ENCODE measurements at regions not wholly inside any gene's neighbourhood (a gene's known extent, or its start where the extent isn't known, plus 50 kb on each side); places are given as distances from the start of the nearest gene placed in this dataset.
"Not testable (repeated sequence)": the region's sequence is repeated elsewhere in the genome, so short reads cannot be mapped to it uniquely, and the experiment has no call there.

- intact Hi-C loops (cut with DNase I; ENCODE audit: low total_unique reads); H3K27ac ChIP-seq; DNase-seq; H3K4me3 ChIP-seq; H3K36me3 ChIP-seq; H3K4me1 ChIP-seq; H3K27me3 ChIP-seq: not testable (repeated sequence)
- WGBS, 5 donors: 57 to 77% (median 65%) methylated on average over 5 of the region's 5 CpGs
- H3K9me3 ChIP-seq: peaks cover 9 to 82% (median 68%) of the 10 kb centered on the region in 4 donors
Observed at GRCh38 chr11:54797906-54798305, 91.3 kb downstream of the OR4A5 start.

DNA sequence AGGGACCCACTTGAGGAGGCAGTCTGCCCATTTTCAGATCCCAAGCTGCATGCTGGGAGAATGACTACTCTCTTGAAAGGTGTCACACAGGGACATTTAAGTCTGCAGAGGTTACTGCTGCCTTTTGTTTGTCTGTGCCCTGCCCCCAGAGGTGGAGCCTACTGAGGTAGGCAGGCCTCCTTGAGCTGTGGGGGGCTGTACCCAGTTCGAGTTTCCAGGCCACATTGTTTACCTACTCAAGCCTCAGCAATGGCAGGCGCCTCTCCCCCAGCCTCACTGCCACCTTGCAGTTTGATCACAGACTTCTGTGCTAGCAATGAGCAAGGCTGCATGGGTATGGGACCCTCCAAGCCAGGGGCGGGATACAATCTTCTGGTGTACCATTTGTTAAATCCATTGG, 126.0 kb downstream of the OR4A5 start:
- Histone ChIP-seq H3K27ac (no peak overlapping the region), H3K27me3 (no peaks in the 10 kb centered on the region), H3K9me3 (peaks cover 14 to 93% (median 72%) of the 10 kb centered on the region in 4 donors), H3K4me1 (no peaks in the 10 kb centered on the region), H3K36me3 (no peaks in the 10 kb centered on the region), H3K4me3 (no peak overlapping the region)
- intact Hi-C loops (cut with DNase I; ENCODE audit: low total_unique reads): no loop called here
- no peak for DNase-seq
- TF ChIP-seq POLR2A (IDR thresholded peaks at IDR 0.05) (no peak), EP300 (IDR thresholded peaks at IDR 0.05) (no peak), POLR2AphosphoS5 (IDR thresholded peaks at IDR 0.05) (no peak)
- TF ChIP-seq, protein P1, sequence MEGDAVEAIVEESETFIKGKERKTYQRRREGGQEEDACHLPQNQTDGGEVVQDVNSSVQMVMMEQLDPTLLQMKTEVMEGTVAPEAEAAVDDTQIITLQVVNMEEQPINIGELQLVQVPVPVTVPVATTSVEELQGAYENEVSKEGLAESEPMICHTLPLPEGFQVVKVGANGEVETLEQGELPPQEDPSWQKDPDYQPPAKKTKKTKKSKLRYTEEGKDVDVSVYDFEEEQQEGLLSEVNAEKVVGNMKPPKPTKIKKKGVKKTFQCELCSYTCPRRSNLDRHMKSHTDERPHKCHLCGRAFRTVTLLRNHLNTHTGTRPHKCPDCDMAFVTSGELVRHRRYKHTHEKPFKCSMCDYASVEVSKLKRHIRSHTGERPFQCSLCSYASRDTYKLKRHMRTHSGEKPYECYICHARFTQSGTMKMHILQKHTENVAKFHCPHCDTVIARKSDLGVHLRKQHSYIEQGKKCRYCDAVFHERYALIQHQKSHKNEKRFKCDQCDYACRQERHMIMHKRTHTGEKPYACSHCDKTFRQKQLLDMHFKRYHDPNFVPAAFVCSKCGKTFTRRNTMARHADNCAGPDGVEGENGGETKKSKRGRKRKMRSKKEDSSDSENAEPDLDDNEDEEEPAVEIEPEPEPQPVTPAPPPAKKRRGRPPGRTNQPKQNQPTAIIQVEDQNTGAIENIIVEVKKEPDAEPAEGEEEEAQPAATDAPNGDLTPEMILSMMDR (IDR thresholded peaks at IDR 0.05): no peak
- WGBS, 5 donors: 31 to 44% (median 36%) methylated on average over 2 to 3 of the region's 3 CpGs

DNA sequence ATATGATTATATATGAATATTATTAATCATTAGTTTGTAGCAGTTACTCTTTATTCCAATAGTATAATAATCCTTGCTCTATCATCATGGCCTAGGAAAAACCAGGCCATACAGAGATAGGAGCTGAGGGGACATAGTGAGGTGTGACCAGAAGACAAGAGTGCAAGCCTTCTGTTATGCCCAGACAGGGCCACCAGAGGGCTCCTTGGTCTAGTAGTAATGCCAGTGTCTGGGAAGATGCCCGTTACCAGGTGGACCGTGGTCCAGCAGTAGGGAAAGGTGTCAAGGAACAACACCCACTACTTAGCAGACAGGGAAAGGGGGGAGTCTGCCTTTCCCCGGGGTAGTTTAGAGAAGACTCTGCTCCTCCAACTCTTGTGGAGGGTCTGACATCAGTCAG, 148.4 kb downstream of the OR4A5 start:
- H3K36me3 ChIP-seq; H3K4me1 ChIP-seq; intact Hi-C loops (cut with DNase I; ENCODE audit: low total_unique reads); H3K4me3 ChIP-seq; H3K27ac ChIP-seq; H3K27me3 ChIP-seq; DNase-seq: not testable (repeated sequence)
- 64 to 88% (median 66%) methylated on average over 3 of the region's 3 CpGs for WGBS, 5 donors
- H3K9me3 ChIP-seq: peaks cover 11 to 100% (median 84%) of the 10 kb centered on the region in 4 donors

Measured in stomach (tissue), 8 donors.